Suprapubic skin (tissue), 4 donors: ENCODE measurements at regions not wholly inside any gene's neighbourhood (a gene's known extent, or its start where the extent isn't known, plus 50 kb on each side); places are given as distances from the start of the nearest gene placed in this dataset.

ENCODE experiments used
- CTCF ChIP-seq, 2 donors: fragments of 200-600 bp in 1 of 2; fragments of 450-650 bp in 1 of 2; sonication (generic) in 1 of 2; IDR thresholded peaks; one replicate each; pipeline ENCODE4 v1.5.1; 2016 to 2019; ENCODE audit warnings: antibody characterized with exemption in 2 of 2, mild to moderate bottlenecking in 1 of 2, moderate library complexity in 1 of 2
- EP300 ChIP-seq: sonication (generic); formaldehyde crosslinking; IDR thresholded peaks from one replicate; pipeline ENCODE4 v1.6.1; 2017; ENCODE audit warnings: antibody characterized with exemption
- POLR2A ChIP-seq, 2 donors: fragments of 450-650 bp; IDR thresholded peaks; one replicate each; pipeline ENCODE4 v1.6.1; 2017; ENCODE audit warnings: antibody characterized with exemption in 2 of 2, mild to moderate bottlenecking in 2 of 2, moderate library complexity in 2 of 2
- POLR2AphosphoS5 ChIP-seq, 3 donors: sonication (generic); formaldehyde crosslinking; IDR thresholded peaks; one replicate each; pipeline ENCODE4 v1.6.1; 2017; ENCODE audit warnings: antibody characterized with exemption in 3 of 3

GRCh38 chr22:48517039-48518030, 1310.3 kb downstream of the BRD1 start:
- no peak for TF ChIP-seq CTCF (IDR thresholded peaks at IDR 0.05)
- no peak for TF ChIP-seq POLR2AphosphoS5 (IDR thresholded peaks at IDR 0.05)
- no peak for TF ChIP-seq POLR2A (IDR thresholded peaks at IDR 0.05)
- TF ChIP-seq EP300, result no peak
